Mesothelial cell of epicardium (in vitro differentiated cells): ENCODE measurements at regions not wholly inside any gene's neighbourhood (a gene's known extent, or its start where the extent isn't known, plus 50 kb on each side); places are given as distances from the start of the nearest gene placed in this dataset.

Experiments used
- DNase-seq, 2 experiments: peaks; one replicate each; pipeline ENCODE4 v3.0.0; 2021; ENCODE audit warnings: low spot score in 2 of 2; ENCODE audit not compliant: unreplicated experiment in 2 of 2
- H3K27ac Mint-ChIP-seq: 2 replicates; pipeline ENCODE4 v1.8.0; 2021; ENCODE audit warnings: mixed read lengths
- H3K27me3 Mint-ChIP-seq: 2 replicates; pipeline ENCODE4 v1.8.0; 2021; ENCODE audit warnings: low read depth, mixed read lengths
- H3K36me3 Mint-ChIP-seq: 2 replicates; pipeline ENCODE4 v1.8.0; 2021; ENCODE audit warnings: mixed read lengths
- H3K4me1 Mint-ChIP-seq: 2 replicates; pipeline ENCODE4 v1.8.0; 2021; ENCODE audit warnings: mixed read lengths
- H3K4me3 Mint-ChIP-seq: 2 replicates; pipeline ENCODE4 v1.8.0; 2021; ENCODE audit warnings: mild to moderate bottlenecking, moderate library complexity, mixed read lengths
- H3K9me3 Mint-ChIP-seq: 2 replicates; pipeline ENCODE4 v1.8.0; 2021; ENCODE audit warnings: mixed read lengths
- CTCF ChIP-seq: fragments of 200-600 bp; sonication (generic); IDR thresholded peaks from one replicate; pipeline ENCODE4 v1.5.0; 2021; ENCODE audit warnings: antibody characterized with exemption; ENCODE audit not compliant: unreplicated experiment

DNA sequence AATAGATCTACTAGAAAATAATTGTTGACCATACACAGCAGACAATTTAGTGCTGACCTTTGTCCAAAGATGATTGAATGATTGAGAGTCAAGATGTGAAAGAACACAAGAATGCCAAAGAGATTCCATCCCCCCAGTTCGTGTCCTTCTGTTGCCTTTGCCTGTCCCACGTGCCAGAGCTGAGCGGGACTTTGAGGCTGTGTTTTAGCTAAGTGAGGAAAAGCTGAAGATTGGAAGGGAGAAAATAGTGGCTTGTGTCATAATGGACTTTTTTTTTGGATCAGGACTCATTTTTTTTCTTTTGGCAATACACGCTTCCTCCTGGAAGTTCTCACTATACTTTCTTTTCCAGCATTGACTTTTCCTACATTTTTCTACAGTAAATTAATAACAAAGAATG, 206.6 kb upstream of the MDFIC2 start:
- peaks cover 30% of the 10 kb centered on the region for H3K4me1 Mint-ChIP-seq
- H3K4me3 Mint-ChIP-seq, result no peak overlapping the region
- DNase-seq, result no peak
- H3K9me3 Mint-ChIP-seq, result peaks cover 4% of the 10 kb centered on the region
- no peak for TF ChIP-seq CTCF
- H3K36me3 Mint-ChIP-seq, result no peaks in the 10 kb centered on the region
- H3K27me3 Mint-ChIP-seq, result no peaks in the 10 kb centered on the region
- H3K27ac Mint-ChIP-seq, result no peak overlapping the region

DNA sequence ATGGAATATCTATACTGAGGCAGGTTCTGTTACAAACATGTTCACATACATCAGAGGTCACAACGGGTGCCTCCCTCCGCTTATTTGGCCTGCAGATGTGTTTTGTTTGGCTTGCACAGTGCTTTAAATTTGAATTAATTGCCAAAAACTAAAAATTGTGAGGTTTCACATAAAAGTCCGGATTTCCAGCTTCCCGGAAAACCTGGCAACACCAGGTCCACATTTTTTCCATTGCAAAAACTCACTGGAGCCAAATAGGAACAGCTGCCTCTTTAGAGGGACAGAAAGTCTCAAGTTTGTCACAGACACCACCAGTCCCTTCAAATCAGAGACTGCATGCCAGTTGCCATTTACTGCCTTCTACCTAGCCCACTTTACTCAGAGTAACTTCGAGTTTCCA, 205.9 kb upstream of the MDFIC2 start:
- Mint-ChIP-seq H3K9me3 (peaks cover 4% of the 10 kb centered on the region), H3K4me1 (peaks cover 31% of the 10 kb centered on the region), H3K4me3 (no peak overlapping the region), H3K27me3 (no peaks in the 10 kb centered on the region), H3K36me3 (no peaks in the 10 kb centered on the region), H3K27ac (no peak overlapping the region)
- TF ChIP-seq CTCF, result no peak
- DNase-seq, result no peak

DNA sequence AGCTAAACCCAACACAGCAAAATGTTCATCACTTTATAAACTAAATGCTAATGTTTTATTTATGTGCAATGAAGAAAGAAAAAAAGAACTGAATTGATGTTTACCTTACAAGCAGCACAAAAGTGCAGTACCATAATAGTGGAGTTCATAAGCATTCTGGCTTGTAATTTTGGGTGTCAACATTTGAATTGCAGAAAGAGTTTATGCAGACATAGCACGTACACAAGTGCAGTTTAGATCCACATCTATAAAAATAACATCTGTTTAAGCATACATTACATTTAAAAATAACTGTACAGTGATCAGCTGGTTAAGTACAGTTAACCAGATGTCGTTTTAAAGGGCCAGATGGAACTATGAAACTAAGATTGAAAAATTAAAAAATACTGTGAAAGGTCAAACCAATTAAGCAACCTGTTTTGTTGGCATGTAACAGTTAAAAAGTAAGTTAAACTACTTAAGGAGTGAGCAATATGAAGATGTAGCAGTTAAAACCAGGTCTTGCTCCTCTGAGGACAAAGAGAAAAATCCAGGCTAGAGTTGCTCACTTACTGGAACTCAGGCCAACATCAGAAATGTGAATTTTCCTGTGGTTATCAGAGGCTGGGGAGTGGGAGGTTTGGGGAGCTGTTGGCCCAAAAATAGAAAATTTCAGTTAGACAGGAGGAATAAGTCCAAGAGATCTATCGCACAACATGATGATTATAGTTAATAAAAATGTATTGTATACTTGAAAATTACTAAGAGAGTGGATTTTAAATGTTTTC, 204.9 kb upstream of the MDFIC2 start:
- TF ChIP-seq CTCF, result no peak
- DNase-seq, result no peak
- peaks cover 4% of the 10 kb centered on the region for H3K9me3 Mint-ChIP-seq
- H3K36me3 Mint-ChIP-seq, result no peaks in the 10 kb centered on the region
- no peaks in the 10 kb centered on the region for H3K27me3 Mint-ChIP-seq
- H3K27ac Mint-ChIP-seq, result no peak overlapping the region
- no peak overlapping the region for H3K4me3 Mint-ChIP-seq
- H3K4me1 Mint-ChIP-seq, result peaks cover 31% of the 10 kb centered on the region

- no peak for DNase-seq
- TF ChIP-seq CTCF, result no peak
- Mint-ChIP-seq H3K9me3 (peaks cover 2% of the 10 kb centered on the region), H3K4me3 (no peak overlapping the region), H3K27me3 (no peaks in the 10 kb centered on the region), H3K4me1 (peaks cover 31% of the 10 kb centered on the region), H3K36me3 (no peaks in the 10 kb centered on the region), H3K27ac (no peak overlapping the region)
Measured at GRCh38 chr3:70516076-70516475, 203.6 kb upstream of the MDFIC2 start.

GRCh38 chr3:70507486-70507885, 195.0 kb upstream of the MDFIC2 start:
- Mint-ChIP-seq H3K4me1 (peaks cover 12% of the 10 kb centered on the region), H3K9me3 (peaks cover under 1% of the 10 kb centered on the region), H3K27ac (no peak overlapping the region), H3K27me3 (peaks cover 3% of the 10 kb centered on the region), H3K36me3 (no peaks in the 10 kb centered on the region), H3K4me3 (no peak overlapping the region)
- TF ChIP-seq CTCF, result no peak
- no peak for DNase-seq
